ENCODE measurements at regions not wholly inside any gene's neighbourhood (a gene's known extent, or its start where the extent isn't known, plus 50 kb on each side); places are given as distances from the start of the nearest gene placed in this dataset.
"Not testable (repeated sequence)": the region's sequence is repeated elsewhere in the genome, so short reads cannot be mapped to it uniquely, and the experiment has no call there.

DNA sequence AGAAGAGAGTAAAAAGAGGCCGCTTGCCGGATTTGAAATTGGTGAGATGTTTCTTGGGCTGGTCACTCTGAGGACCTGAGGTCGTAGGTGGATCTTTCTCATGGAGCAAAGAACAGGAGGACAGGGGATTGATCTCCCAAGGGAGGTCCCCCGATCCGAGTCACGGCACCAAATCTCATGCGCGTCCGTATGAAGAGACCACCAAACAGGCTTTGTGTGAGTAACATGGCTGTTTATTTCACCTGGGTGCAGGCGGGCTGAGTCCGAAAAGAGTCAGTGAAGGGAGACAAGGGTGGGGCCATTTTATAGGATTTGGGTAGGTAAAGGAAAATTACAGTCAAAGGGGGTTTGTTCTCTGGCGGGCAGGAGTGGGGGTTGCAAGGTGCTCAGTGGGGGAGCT is 803.6 kb upstream of the ID2 start:
- DNase-seq (ENCODE audit: low read depth in 2 of 2, low spot score in 1 of 2) = not testable (repeated sequence)

DNA sequence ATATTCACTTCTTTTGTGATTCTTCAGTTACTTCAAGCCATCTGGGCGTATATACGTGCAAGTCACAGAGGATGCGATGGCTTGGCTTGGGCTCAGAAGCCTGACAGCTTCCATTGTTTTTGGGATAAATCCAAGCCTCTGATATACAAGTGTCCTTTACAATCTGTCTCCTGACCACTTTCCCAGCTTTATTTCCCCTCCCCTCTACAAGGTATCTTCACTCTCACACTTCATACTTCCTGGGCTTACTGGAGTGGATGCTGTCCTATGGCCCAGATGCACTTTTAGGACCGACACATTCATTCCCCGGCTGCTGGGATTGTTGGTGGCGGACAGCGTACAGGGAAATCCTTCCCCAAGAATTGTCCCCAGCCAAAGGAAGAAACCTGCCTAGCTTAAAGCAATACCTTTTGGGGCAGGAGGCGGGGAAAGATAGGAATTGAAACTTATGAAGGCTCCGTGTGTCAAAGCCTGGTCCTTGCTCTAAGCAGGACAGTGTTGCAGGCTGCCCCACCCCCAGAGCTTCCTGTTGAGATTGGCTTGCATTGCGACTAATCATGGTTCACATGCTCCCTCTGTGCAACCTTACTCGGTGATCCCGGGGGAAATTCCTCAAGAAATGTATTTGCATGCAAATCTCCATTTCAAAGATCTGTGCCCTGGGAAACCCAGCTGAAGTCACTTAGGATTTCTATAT is 802.9 kb upstream of the ID2 start:
- DNase-seq (ENCODE audit: low read depth in 2 of 2, low spot score in 1 of 2) = no peak

DNA sequence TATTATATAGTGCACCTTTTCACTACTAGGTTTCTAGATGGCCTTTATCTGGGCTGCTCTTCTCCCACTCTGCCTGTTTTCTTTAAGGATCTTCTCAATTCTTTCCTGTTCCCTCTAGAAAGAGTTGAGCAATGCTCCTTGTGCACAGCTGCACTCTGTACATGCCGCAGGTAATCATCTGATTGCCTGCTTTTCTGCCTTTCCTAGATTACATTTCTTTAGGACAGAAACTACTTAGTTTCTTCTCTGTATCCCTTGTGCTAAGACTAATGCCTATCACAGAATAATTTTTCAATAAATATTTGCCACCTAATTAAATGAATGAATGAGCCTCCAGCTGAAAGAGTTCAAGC is 802.4 kb upstream of the ID2 start:
- no peak for DNase-seq (ENCODE audit: low read depth in 2 of 2, low spot score in 1 of 2)

DNA sequence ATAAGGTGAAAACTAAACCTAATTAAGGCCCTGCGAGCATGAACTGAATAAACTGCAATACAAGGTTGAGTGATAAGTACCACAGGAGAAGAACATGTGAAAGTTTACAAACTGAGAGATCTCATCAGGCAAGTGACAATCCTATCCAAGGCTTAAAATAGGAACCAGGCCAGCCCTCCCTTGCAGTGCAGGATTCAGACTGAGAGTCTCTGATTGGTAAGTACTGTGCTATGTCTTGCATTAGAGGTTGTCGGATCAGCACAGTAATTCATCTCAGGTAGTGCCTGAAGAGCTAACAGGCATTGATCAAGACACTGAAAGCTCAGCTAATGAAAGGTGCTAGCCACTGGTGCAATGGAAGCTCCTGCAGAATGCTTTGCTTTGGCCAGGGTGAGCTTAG is 801.7 kb upstream of the ID2 start:
- DNase-seq (ENCODE audit: low read depth in 2 of 2, low spot score in 1 of 2) = no peak

DNA sequence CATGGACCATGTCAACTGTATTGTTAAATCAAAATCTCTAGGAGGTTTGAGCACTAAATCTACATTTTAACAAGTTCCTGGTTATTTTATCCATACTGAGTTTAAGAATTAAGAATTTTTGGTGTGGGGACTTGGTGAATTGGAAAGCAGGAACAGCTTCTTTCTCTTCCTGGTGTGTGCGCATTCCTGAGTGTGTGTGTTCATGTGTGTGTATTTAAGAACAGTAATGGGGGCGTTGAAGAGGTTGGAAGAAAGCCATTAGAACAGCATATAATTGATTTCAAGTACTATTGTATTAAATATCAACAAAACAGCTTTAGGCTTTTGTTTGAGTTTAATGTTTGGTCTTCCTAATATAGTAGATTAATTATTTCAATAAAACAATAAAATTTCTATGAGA is 801.3 kb upstream of the ID2 start:
- DNase-seq (ENCODE audit: low read depth in 2 of 2, low spot score in 1 of 2) = no peak

DNA sequence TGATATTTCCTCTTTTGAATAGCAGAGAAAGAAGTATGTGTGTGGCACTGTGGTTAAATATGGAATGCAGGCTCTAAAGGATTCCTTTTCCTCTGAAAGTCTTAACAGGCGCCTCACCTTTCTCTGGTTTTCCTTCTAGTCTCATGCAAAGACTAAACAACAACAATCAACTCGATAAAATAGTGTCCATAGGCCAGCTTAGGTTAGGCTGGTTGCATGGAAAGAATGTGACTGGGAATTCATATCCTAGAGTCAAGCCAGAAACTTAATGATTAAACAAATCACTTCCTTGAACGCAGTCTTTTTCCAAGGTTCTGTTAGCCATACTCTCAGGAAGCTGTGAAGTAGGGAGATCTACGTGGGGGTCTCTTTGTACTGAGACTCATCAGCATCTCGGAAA is 800.8 kb upstream of the ID2 start:
- DNase-seq (ENCODE audit: low read depth in 2 of 2, low spot score in 1 of 2) = no peak

DNA sequence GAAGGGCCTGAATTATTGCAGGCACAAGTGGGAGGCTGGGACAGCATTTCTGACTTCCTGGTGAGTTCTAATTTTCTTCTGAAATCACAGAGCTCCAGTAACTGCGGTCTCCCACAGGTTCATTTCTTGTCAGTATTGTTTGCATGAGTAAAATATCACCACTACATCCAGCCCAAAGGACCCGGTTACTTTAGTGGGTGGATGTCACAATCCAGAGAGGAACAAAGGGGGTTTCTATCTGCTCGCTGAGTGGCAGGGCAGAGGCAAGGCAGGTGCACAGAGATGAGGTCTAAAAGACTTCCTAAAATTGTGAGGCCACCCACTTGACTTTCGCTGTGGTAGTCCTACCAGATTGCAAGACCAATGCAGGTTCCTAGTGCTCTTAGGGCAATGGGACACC is 800.4 kb upstream of the ID2 start:
- no peak for DNase-seq (ENCODE audit: low read depth in 2 of 2, low spot score in 1 of 2)

DNA sequence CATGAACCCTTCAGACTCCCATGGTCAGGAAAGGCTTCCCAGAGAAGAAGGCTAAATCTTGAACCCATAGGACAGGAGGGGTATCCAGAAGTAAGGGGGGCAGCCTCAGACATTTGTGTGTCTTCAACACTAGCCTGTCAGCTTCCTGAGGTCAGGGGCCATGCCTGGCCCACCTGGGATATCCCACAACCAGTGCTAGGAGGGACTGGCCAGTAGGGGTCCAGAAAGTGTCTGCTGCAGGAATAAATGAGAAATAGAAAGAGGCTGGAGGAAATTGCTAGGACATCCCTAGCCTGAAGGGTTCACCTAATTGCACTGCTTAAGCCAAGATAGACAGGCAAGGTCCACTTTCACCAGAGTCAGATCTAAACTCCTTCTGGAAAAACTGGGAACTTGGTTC is 799.6 kb upstream of the ID2 start:
- DNase-seq (ENCODE audit: low read depth in 2 of 2, low spot score in 1 of 2) = no peak

DNA sequence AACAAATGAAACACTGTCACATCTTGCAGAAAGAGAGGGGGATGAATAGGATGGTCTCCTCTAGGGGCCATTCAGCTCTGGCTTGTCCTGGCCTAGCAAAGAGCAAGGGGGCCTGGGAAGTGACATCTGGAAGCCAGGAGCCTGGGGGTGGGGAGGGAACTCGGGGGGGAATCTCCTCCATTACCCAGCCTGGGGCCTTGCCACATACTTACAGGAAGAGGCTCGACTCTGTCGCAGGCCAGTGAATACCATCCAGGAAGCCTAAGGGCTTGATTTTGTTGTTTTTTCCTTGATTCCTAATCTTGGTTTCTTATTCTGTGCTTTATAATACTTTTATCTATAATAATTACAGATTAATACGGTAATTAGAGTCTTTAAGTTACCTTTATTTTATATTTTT is 797.5 kb upstream of the ID2 start:
- DNase-seq (ENCODE audit: low read depth in 2 of 2, low spot score in 1 of 2) = no peak

DNA sequence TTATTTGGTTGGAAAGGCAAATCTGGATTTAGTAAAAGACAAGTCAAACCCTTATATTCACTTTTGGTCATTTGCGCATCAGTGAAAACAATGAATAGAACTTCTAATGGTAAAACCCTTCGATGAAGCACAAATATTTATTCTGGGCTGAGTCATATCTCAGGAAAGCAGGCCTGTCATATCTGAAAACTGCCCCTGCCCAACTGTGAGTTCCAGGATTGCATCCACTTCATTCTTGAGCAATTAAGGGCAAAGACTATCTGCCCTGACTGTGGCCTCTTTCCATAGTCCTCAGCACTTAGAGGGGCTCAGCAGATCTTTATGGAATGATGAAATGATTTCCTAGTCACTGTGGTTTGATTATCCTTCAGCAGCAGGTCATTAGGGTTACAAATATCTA is 795.2 kb upstream of the ID2 start:
- no peak for DNase-seq (ENCODE audit: low read depth in 2 of 2, low spot score in 1 of 2)

DNA sequence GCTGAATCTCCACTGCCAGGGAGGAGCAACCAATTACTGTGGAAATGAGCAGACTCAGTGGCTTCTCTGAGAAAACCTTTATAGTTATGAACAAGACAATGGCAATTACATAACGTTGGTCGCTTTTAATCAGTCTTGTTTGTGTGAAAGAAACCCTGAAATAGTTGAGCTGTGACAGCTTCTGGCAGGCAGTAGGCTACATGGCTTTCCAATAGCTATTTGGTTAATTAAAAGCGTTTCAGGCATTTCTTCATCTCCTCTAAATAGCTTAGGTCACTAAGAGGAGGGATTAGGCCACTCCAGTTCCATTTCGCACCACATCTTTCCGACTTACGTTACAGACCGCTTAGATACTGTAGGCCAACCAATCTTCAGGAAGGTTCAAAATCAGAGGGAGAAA is 794.4 kb upstream of the ID2 start:
- DNase-seq (ENCODE audit: low read depth in 2 of 2, low spot score in 1 of 2) = no peak

DNA sequence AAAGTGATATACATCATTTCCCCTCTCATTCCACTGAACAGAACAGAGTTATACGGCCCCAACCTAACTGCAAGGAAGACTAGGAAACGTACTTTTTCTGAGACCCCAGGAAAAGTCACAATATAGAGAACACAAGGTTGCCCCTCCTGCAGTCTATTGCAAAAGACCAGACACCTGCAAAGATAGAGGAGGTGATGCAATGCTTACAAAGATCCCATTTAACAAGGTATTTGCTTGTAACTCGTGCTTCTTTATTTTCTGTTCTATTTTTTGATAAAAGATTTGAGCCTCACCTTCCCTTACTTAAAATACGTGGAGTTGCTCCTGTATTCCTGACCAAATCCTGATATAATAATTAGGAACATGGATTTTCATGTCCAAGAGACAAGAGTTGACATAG is 793.0 kb upstream of the ID2 start:
- DNase-seq (ENCODE audit: low read depth in 2 of 2, low spot score in 1 of 2) = no peak

DNA sequence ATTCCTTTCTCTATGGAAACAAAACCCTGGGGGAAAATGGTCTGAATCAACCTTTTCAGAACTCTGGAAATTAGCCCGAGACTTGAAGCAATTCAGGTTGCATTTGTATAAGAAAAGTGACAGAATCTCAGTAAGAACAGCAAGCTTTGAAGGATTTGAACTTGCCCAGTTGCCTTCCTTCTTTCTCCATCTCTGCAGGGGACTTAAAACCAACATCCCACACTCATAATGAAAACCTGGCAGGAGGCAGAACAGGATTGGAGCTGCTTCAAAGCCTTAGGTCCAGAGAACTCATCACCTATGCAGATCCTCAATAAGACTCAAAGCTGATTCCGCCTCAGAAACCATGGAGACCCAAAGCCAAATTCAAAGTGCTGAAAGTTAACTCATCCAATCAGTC is 790.5 kb upstream of the ID2 start:
- DNase-seq (ENCODE audit: low read depth in 2 of 2, low spot score in 1 of 2) = no peak

DNA sequence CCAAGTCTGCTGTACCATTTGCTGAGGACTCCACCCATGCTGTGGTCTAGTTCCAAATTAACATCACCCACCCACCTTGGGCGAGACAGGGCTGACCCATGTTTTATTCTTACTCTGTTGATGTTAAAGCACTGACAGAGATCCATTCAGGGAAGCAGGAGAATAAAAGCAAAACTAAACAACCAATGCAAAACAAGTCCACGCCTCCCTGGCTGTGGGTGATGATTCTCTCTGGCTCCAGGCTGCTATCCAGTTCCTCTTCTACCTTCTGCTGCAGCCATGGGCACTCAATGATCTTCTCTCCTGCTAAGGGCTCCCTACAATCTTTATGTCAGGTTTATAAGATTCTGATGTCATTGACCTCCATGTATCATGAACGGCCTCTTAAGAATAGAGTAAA is 786.6 kb upstream of the ID2 start:
- no peak for DNase-seq (ENCODE audit: low read depth in 2 of 2, low spot score in 1 of 2)

DNA sequence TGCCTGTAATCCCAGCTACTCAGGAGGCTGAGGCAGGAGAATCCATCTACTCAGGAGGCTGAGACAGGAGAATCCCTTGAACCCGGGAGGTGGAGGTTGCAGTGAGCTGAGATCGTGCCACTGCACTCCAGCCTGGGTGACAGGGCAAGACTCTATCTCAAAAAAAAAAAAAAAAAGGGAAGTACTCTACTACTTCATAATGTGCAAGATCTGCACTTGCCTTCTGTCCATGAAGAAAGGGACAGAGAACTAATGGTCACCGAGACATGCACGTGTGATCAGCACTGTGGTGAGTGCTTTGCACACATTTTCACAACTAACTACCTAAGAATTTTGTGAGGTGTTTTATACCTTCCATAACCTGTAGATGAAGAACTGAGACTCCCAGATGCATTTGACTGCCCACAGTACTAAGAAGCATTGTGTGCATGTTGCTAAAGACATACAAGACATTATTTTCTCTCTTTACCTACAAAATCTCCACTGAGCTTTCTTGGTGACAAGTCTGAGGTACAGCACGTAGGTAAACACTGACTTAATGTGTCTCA is 784.8 kb upstream of the ID2 start:
- DNase-seq (ENCODE audit: low read depth in 2 of 2, low spot score in 1 of 2) = no peak

DNA sequence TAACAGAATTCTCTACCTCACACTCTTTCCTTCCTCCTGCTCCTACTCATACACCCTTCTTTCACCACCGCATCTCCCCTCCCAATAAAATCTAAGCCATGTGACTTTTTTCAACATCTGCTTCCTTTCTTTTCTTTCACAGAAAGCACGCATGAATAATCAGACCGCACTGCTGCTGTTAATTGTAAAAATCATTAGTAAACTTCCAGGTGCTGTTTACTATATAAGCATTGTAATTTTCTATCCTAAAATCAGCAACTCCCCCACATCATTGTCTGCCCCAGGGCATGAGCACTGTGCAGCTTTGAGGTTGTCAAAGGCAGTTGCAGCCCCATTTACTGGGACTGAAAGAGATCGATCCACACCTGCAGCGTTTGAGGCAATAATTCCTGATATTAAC is 782.6 kb upstream of the ID2 start:
- no peak for DNase-seq (ENCODE audit: low read depth in 2 of 2, low spot score in 1 of 2)

DNA sequence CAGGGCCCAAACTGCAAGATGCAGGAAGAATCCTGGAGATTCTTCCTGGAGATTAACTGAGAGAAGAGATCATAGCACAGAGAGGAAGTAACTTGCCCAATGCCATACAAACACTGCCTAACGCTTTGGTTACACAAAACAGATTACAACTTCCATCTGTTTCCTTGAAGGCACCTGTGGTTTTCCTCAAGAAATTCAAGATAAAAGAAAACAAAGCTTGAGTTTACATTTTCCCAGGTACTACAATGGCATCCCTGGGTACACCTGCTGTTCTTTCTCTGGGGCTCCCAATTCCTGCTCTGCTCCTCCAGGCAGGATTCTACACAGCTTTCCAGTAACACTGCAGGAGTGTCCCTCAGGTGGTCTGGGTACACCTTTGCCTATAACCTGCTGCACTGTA is 781.9 kb upstream of the ID2 start:
- no peak for DNase-seq (ENCODE audit: low read depth in 2 of 2, low spot score in 1 of 2)

DNA sequence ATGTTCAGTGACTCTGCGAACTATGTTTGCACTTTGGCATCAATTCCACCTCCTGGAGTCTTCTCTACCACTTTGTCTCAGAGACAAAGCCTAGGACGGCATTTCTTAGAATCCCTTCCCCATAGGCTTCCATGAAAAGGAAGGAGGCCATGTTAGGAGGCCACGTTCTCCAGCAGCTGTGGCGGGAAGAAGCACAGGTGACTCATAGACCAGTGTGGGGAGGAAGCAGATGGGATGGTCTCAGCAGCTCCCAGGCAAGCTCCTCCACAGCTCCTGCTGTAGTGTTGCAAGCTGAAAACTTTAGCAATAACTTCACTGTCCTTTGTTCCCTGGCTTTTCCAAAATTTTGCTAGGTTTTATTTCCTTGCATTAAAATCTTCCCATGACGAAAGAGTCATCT is 781.3 kb upstream of the ID2 start:
- no peak for DNase-seq (ENCODE audit: low read depth in 2 of 2, low spot score in 1 of 2)

DNA sequence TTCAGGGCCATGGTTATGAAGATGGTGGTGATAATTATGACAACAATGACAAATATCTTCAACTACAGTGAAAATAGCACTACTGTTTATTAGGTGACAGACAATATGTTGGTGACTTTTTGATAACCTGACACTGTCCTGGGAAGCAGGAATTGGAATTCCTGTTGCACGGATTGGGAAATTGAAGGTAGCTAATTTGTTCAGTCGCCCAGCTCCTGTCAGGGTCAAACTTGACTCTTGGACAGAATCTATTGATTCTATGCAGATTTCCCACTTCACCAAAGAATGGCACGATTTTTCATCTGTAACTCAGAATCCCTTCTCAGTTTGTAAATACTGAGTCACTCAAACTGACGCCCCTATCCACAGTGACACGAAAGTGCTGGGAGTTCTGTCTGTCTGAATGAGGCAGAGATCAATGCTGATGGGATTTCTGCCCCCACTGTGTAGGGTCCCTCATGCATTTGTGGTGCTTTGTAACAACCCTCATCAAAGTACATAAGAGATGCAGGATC is 779.5 kb upstream of the ID2 start:
- no peak for DNase-seq (ENCODE audit: low read depth in 2 of 2, low spot score in 1 of 2)

DNA sequence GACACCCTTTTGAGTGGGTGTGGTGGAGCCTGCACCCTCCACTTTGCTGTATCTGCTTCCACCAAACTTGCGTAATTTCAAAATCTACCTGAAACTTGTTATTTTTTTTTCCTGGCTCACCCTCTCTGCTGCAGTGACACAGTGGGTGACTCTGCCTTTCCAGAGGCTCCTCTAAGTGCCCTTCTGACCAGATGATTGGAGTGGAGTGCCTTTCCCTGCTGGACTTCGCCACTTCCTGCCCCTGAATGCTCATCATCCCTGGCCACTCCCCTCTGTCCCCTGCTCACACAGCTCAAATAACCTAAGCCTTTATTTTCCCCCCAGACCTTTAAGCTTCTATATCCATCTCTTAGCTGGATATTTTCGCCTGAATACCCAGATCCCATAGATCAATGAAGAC is 777.5 kb upstream of the ID2 start:
- no peak for DNase-seq (ENCODE audit: low read depth in 2 of 2, low spot score in 1 of 2)

DNA sequence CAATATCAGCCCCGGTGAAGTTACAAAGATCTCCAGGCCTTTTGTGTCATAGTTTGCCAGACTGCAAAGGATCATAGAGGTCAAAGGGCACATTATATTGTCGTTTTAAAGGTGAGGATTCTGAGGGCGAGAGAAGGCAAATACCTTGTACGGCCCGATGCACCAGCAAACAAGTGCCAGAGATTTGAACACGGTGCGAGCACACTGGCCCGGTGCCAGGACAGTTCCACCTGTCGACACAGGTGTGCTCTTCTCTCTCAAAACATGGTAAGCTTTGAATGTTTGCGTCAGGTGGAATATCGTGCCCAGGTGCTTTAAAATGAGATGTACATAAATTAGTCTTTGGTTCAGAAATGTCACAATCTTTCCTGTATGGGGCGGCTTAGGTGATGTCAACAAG is 776.1 kb upstream of the ID2 start:
- DNase-seq (ENCODE audit: low read depth in 2 of 2, low spot score in 1 of 2) = no peak

DNA sequence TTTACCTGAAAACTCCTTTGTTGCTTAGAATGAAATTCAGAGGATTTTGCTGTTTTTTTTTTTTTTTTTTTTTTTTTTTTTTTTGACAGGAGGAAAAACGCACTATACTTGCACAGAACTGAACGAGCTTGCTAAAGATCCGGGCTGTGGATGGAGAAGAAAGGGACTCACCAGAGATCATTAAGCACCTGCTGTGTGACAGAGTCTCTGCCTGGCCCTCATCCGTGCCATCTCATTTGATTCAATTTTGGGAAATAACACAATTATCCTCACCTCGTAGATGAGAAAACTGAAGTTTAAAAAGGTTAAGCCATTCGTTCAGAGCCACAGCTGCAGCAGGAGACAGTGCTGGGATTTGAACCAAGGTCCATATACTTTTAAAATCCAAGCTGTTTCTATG is 775.4 kb upstream of the ID2 start:
- no peak for DNase-seq (ENCODE audit: low read depth in 2 of 2, low spot score in 1 of 2)

DNA sequence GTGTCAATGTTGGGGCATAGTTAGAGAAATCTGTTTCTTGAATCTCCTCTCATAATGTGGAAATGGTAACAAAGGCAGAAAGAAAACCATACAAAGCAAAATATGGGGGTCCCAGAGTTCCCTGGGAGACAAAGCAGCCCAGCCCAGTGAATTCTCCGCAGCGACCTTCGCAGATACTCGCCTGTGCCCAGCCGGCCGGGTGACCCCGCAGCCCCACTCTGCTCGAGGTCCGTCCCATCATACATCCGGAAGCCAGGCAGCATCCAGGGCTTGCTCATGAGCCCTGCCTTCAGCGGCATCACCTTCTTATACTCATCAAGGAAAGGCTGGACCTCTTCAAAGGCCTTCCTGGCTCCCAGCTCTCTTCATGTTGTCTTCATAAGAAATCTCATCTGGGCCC is 774.8 kb upstream of the ID2 start:
- no peak for DNase-seq (ENCODE audit: low read depth in 2 of 2, low spot score in 1 of 2)
